ENCODE measurements at regions not wholly inside any gene's neighbourhood (a gene's known extent, or its start where the extent isn't known, plus 50 kb on each side); places are given as distances from the start of the nearest gene placed in this dataset.

- TF ChIP-seq ZBTB40 (IDR thresholded peaks at IDR 0.05; ENCODE audit: borderline replicate concordance): no peak
- TF ChIP-seq, protein P1, sequence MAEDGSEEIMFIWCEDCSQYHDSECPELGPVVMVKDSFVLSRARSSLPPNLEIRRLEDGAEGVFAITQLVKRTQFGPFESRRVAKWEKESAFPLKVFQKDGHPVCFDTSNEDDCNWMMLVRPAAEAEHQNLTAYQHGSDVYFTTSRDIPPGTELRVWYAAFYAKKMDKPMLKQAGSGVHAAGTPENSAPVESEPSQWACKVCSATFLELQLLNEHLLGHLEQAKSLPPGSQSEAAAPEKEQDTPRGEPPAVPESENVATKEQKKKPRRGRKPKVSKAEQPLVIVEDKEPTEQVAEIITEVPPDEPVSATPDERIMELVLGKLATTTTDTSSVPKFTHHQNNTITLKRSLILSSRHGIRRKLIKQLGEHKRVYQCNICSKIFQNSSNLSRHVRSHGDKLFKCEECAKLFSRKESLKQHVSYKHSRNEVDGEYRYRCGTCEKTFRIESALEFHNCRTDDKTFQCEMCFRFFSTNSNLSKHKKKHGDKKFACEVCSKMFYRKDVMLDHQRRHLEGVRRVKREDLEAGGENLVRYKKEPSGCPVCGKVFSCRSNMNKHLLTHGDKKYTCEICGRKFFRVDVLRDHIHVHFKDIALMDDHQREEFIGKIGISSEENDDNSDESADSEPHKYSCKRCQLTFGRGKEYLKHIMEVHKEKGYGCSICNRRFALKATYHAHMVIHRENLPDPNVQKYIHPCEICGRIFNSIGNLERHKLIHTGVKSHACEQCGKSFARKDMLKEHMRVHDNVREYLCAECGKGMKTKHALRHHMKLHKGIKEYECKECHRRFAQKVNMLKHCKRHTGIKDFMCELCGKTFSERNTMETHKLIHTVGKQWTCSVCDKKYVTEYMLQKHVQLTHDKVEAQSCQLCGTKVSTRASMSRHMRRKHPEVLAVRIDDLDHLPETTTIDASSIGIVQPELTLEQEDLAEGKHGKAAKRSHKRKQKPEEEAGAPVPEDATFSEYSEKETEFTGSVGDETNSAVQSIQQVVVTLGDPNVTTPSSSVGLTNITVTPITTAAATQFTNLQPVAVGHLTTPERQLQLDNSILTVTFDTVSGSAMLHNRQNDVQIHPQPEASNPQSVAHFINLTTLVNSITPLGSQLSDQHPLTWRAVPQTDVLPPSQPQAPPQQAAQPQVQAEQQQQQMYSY (CRISPR knock-in tag; IDR thresholded peaks at IDR 0.05): no peak
- no peak for TF ChIP-seq PAX8 (IDR thresholded peaks at IDR 0.05)
- TF ChIP-seq GABPA (IDR thresholded peaks at IDR 0.05; ENCODE audit: low read depth): no peak
- no peak for TF ChIP-seq NR2C2 (IDR thresholded peaks at IDR 0.05; ENCODE audit: borderline replicate concordance, control insufficient read depth, insufficient read length, low read depth)
- no peak for TF ChIP-seq FOXK2 (IDR thresholded peaks at IDR 0.05)
These were observed 202.7 kb downstream of the SCG2 start (continued) for GRCh38 chr2:223399357-223399957.

Measured in GM12878 (cell line).